ENCODE measurements at regions not wholly inside any gene's neighbourhood (a gene's known extent, or its start where the extent isn't known, plus 50 kb on each side); places are given as distances from the start of the nearest gene placed in this dataset.

DNA sequence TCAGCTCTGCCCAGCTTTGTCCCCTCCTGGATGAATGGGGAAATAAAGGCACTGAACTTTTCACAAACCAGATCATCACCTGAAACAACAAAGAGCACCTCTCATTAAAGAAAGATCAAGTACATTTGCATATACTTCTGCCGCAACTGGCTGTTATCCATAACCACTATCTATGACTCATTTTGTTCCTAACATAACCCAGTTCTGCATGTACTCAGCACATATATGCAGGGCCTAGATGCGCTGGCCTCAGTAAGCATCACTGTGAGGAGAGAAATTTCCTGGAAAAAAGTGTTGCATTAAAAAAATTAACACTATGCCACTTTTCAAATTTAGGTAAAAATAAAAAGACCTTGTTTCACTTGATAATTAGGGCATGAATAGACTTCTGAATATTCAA, 1718.4 kb downstream of the TP53TG3F start:
- peaks cover 7% of the 10 kb centered on the region; the same call in 1 of the 2 replicates for H3K9me3 ChIP-seq (ENCODE audit: control insufficient read depth, insufficient read depth, low read length)
- H4K20me1 ChIP-seq (ENCODE audit: control insufficient read depth, insufficient read depth, low read depth, low read length): no peaks in the 10 kb centered on the region
- no peaks in the 10 kb centered on the region for H3F3A ChIP-seq (ENCODE audit: control insufficient read depth, insufficient read depth)
- H3K79me2 ChIP-seq (ENCODE audit: control insufficient read depth, low read length): no peaks in the 10 kb centered on the region
- H3K27me3 ChIP-seq (ENCODE audit: control insufficient read depth, low read length): no peaks in the 10 kb centered on the region
- no peaks in the 10 kb centered on the region for H3K9me2 ChIP-seq (replicated peaks; ENCODE audit: control insufficient read depth, low read length)
- H3K27ac ChIP-seq (ENCODE audit: low read depth, low read length): no peak overlapping the region
- TF ChIP-seq, protein P1, sequence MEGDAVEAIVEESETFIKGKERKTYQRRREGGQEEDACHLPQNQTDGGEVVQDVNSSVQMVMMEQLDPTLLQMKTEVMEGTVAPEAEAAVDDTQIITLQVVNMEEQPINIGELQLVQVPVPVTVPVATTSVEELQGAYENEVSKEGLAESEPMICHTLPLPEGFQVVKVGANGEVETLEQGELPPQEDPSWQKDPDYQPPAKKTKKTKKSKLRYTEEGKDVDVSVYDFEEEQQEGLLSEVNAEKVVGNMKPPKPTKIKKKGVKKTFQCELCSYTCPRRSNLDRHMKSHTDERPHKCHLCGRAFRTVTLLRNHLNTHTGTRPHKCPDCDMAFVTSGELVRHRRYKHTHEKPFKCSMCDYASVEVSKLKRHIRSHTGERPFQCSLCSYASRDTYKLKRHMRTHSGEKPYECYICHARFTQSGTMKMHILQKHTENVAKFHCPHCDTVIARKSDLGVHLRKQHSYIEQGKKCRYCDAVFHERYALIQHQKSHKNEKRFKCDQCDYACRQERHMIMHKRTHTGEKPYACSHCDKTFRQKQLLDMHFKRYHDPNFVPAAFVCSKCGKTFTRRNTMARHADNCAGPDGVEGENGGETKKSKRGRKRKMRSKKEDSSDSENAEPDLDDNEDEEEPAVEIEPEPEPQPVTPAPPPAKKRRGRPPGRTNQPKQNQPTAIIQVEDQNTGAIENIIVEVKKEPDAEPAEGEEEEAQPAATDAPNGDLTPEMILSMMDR (IDR thresholded peaks at IDR 0.05; ENCODE audit: low read depth, low read length, poor library complexity, severe bottlenecking): no peak
- TF ChIP-seq EZH2phosphoT487 (IDR thresholded peaks at IDR 0.05; ENCODE audit: borderline replicate concordance, low read length): no peak
- no peaks in the 10 kb centered on the region for H3K4me1 ChIP-seq (ENCODE audit: control insufficient read depth, low read length)
- H3K4me2 ChIP-seq (ENCODE audit: low read length): no peak overlapping the region
- no peak overlapping the region for H3K4me3 ChIP-seq (ENCODE audit: low read length)
- no peaks in the 10 kb centered on the region for H3K36me3 ChIP-seq (ENCODE audit: control insufficient read depth, low read length)

DNA sequence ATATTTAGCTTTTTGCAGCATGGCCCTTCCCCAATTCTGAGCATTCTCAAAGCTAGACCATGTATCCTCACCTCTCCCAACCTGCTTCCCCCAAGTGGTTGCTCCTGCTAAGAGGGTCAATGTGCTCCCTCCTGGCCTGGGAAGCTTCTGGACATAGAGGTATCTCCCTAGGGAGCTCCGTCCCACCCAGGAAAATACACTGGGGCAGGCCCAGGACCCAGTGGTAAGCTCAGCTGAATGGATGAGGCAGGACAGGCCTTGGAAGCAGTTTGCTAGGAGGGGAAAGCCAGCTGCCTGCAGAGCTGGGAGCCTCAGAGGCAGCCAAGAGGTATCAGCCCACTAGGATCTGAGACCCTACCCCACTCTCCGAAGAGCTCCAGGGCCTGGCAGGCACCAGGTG, 1721.6 kb downstream of the TP53TG3F start:
- H3K79me2 ChIP-seq (ENCODE audit: control insufficient read depth, low read length): no peaks in the 10 kb centered on the region
- peaks cover 11% of the 10 kb centered on the region; the same call in 1 of the 2 replicates for H3K9me3 ChIP-seq (ENCODE audit: control insufficient read depth, insufficient read depth, low read length)
- H3K4me2 ChIP-seq (ENCODE audit: low read length): no peak overlapping the region
- TF ChIP-seq, protein P1 (IDR thresholded peaks at IDR 0.05; ENCODE audit: low read depth, low read length, poor library complexity, severe bottlenecking): no peak
- no peak for TF ChIP-seq EZH2phosphoT487 (IDR thresholded peaks at IDR 0.05; ENCODE audit: borderline replicate concordance, low read length)
- H3K4me1 ChIP-seq (ENCODE audit: control insufficient read depth, low read length): no peaks in the 10 kb centered on the region
- H3K36me3 ChIP-seq (ENCODE audit: control insufficient read depth, low read length): no peaks in the 10 kb centered on the region
- no peaks in the 10 kb centered on the region for H3F3A ChIP-seq (ENCODE audit: control insufficient read depth, insufficient read depth)
- no peak overlapping the region for H3K27ac ChIP-seq (ENCODE audit: low read depth, low read length)
- H3K4me3 ChIP-seq (ENCODE audit: low read length): no peak overlapping the region
- no peaks in the 10 kb centered on the region for H4K20me1 ChIP-seq (ENCODE audit: control insufficient read depth, insufficient read depth, low read depth, low read length)
- H3K9me2 ChIP-seq (replicated peaks; ENCODE audit: control insufficient read depth, low read length): no peaks in the 10 kb centered on the region
- no peaks in the 10 kb centered on the region for H3K27me3 ChIP-seq (ENCODE audit: control insufficient read depth, low read length)

DNA sequence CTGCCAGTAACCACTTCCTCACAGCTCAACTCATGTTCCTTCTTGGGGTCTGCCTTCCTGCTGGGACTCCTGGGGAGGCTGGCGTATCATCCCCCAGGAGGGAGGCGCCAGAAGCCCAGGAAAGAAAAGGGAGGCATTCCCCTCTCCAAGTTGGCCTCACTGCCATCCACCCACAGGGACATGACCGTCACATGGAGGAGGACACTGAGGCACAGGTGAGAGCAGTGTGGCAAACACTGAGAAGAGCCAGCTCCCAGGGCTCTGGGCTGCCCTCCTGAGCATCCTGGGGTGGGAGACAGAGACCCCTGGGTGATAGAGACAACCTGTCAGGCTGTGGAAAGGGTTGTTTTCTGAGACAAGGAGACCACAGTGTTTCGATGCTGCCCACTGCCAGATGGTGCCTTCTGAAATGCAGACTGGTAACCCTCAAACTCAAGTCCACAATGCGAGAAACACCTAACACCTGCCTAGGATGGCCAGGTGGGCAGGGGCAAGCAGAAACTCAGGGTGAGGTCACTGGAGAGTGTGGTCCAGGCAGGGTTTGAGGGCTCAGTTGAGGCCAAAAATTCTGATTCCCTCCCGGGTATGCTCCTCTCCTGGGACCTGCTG, 1722.1 kb downstream of the TP53TG3F start:
- Histone ChIP-seq H3K36me3 (ENCODE audit: control insufficient read depth, low read length) (no peaks in the 10 kb centered on the region), H3K4me1 (ENCODE audit: control insufficient read depth, low read length) (no peaks in the 10 kb centered on the region), H3K4me2 (ENCODE audit: low read length) (no peak overlapping the region), H3K27ac (ENCODE audit: low read depth, low read length) (no peak overlapping the region), H3F3A (ENCODE audit: control insufficient read depth, insufficient read depth) (no peaks in the 10 kb centered on the region), H3K9me2 (replicated peaks; ENCODE audit: control insufficient read depth, low read length) (no peaks in the 10 kb centered on the region), H3K27me3 (ENCODE audit: control insufficient read depth, low read length) (no peaks in the 10 kb centered on the region), H3K79me2 (ENCODE audit: control insufficient read depth, low read length) (no peaks in the 10 kb centered on the region), H4K20me1 (ENCODE audit: control insufficient read depth, insufficient read depth, low read depth, low read length) (no peaks in the 10 kb centered on the region), H3K9me3 (ENCODE audit: control insufficient read depth, insufficient read depth, low read length) (peaks cover 11% of the 10 kb centered on the region; the same call in 1 of the 2 replicates), H3K4me3 (ENCODE audit: low read length) (no peak overlapping the region)
- TF ChIP-seq, protein P1 (IDR thresholded peaks at IDR 0.05; ENCODE audit: low read depth, low read length, poor library complexity, severe bottlenecking): no peak
- TF ChIP-seq EZH2phosphoT487 (IDR thresholded peaks at IDR 0.05; ENCODE audit: borderline replicate concordance, low read length): no peak

All from DOHH2 (cell line).